Mucosa of descending colon (tissue), 3 donors: ENCODE measurements at regions not wholly inside any gene's neighbourhood (a gene's known extent, or its start where the extent isn't known, plus 50 kb on each side); places are given as distances from the start of the nearest gene placed in this dataset.
"Not testable (repeated sequence)": the region's sequence is repeated elsewhere in the genome, so short reads cannot be mapped to it uniquely, and the experiment has no call there.

Experiments used
- ATAC-seq: fragments of 200-7000 bp; cut with Tn5 transposase; one replicate; pipeline ENCODE4 v1.9.1; 2020; ENCODE audit warnings: mild to moderate bottlenecking, moderate library complexity
- DNase-seq, 3 donors: peaks; one replicate each; pipeline ENCODE4 v3.0.0-alpha.2; 2020
- H3K36me3 ChIP-seq: fragments of 200-600 bp; one replicate; pipeline ENCODE4 v1.8.0; 2021; ENCODE audit warnings: low read depth, mild to moderate bottlenecking
- H3K4me1 ChIP-seq: fragments of 200-600 bp; one replicate; pipeline ENCODE4 v1.8.0; 2021; ENCODE audit warnings: low read depth, mild to moderate bottlenecking
- H3K4me3 ChIP-seq: fragments of 200-600 bp; one replicate; pipeline ENCODE4 v1.8.0; 2021; ENCODE audit warnings: mild to moderate bottlenecking
- H3K9me3 ChIP-seq: fragments of 200-600 bp; one replicate; pipeline ENCODE4 v1.8.0; 2021; ENCODE audit warnings: mild to moderate bottlenecking
- CTCF ChIP-seq: fragments of 200-600 bp; IDR thresholded peaks from one replicate; pipeline ENCODE4 v1.8.0; 2022; ENCODE audit warnings: antibody characterized with exemption, mild to moderate bottlenecking
- intact Hi-C, 2 donors: fragments of 100-400 bp; cut with DNase I in 1 of 2; cut with micrococcal nuclease in 1 of 2; formaldehyde crosslinking; loops; one replicate each; pipeline versions ENCODE4 v1.11.0 to v1.11.1; 2022; cut with DNase I, micrococcal nuclease
- donor health status: DM: no; HTN: no; CAD: no; lungs with moderate emphysema.
- donor health status: DM: no; HTN: no; CAD: no.
- donor health status: DM: no; HTN: yes; CAD: no.

GRCh38 chr5:168132241-168132641 lies 159.2 kb upstream of the WWC1 start:
- intact Hi-C loops = no loop called here
- no peak for TF ChIP-seq CTCF
- no peaks in the 10 kb centered on the region for H3K9me3 ChIP-seq
- no peaks in the 10 kb centered on the region for H3K36me3 ChIP-seq
- DNase-seq (no peak), ATAC-seq (no peak)
- no peak overlapping the region for H3K4me3 ChIP-seq
- no peaks in the 10 kb centered on the region for H3K4me1 ChIP-seq

GRCh38 chr5:168135897-168136296 lies 155.5 kb upstream of the WWC1 start:
- ATAC-seq (no peak), DNase-seq (no peak)
- intact Hi-C loops = no loop called here
- Histone ChIP-seq H3K4me3 (no peak overlapping the region), H3K36me3 (no peaks in the 10 kb centered on the region), H3K9me3 (no peaks in the 10 kb centered on the region), H3K4me1 (no peaks in the 10 kb centered on the region)
- no peak for TF ChIP-seq CTCF

GRCh38 chr5:168136340-168136739 lies 155.1 kb upstream of the WWC1 start:
- Histone ChIP-seq H3K9me3 (no peaks in the 10 kb centered on the region), H3K4me1 (no peaks in the 10 kb centered on the region)
- ATAC-seq = peak; percentile 89

GRCh38 chr5:168137265-168137664 lies 154.2 kb upstream of the WWC1 start:
- H3K4me1 ChIP-seq = no peaks in the 10 kb centered on the region
- TF ChIP-seq CTCF = no peak
- no peak overlapping the region for H3K4me3 ChIP-seq
- no peaks in the 10 kb centered on the region for H3K9me3 ChIP-seq
- intact Hi-C loops = no loop called here
- DNase-seq = no peak
- ATAC-seq = no peak
- H3K36me3 ChIP-seq = no peaks in the 10 kb centered on the region

More at GRCh38 chr5:168136340-168136739, 155.1 kb upstream of the WWC1 start:
- no peak overlapping the region for H3K4me3 ChIP-seq
- no peak for TF ChIP-seq CTCF
- intact Hi-C loops = no loop called here
- H3K36me3 ChIP-seq = no peaks in the 10 kb centered on the region
- DNase-seq = peak; percentile 36 to 51 (median 40)

GRCh38 chr5:168140241-168140640 lies 151.2 kb upstream of the WWC1 start:
- Histone ChIP-seq H3K4me1 (no peaks in the 10 kb centered on the region), H3K36me3 (no peaks in the 10 kb centered on the region), H3K9me3 (no peaks in the 10 kb centered on the region), H3K4me3 (no peak overlapping the region)
- ATAC-seq (no peak), DNase-seq (no peak)
- intact Hi-C loops = no loop called here
- TF ChIP-seq CTCF = no peak

- intact Hi-C loops = no loop called here
These were observed 149.0 kb upstream of the WWC1 start for GRCh38 chr5:168142402-168142801.

GRCh38 chr5:168143521-168143920 lies 147.9 kb upstream of the WWC1 start:
- DNase-seq = not testable (repeated sequence)

More at GRCh38 chr5:168142402-168142801, 149.0 kb upstream of the WWC1 start:
- Histone ChIP-seq H3K36me3 (no peaks in the 10 kb centered on the region), H3K9me3 (no peaks in the 10 kb centered on the region), H3K4me1 (no peaks in the 10 kb centered on the region), H3K4me3 (no peak overlapping the region)
- TF ChIP-seq CTCF = no peak
- DNase-seq (no peak), ATAC-seq (no peak)

More at GRCh38 chr5:168143521-168143920, 147.9 kb upstream of the WWC1 start:
- peak; percentile 72 for ATAC-seq
- H3K4me1 ChIP-seq, intact Hi-C loops, H3K36me3 ChIP-seq, H3K4me3 ChIP-seq, H3K9me3 ChIP-seq: not testable (repeated sequence)
